SH-SY5Y (cell line): ENCODE measurements at regions not wholly inside any gene's neighbourhood (a gene's known extent, or its start where the extent isn't known, plus 50 kb on each side); places are given as distances from the start of the nearest gene placed in this dataset.

Source experiments
- GATA2 ChIP-seq: IDR thresholded peaks from 2 replicates; pipeline ENCODE4 v1.6.1; 2011; ENCODE audit warnings: mild to moderate bottlenecking, low read depth, low read length
- GATA3 ChIP-seq: IDR thresholded peaks from 2 replicates; pipeline ENCODE4 v1.6.1; 2011; ENCODE audit warnings: low read depth, mild to moderate bottlenecking, low read length, moderate library complexity

- no peak for TF ChIP-seq GATA3
- no peak for TF ChIP-seq GATA2
These were observed 249.8 kb downstream of the ARHGAP12 start for GRCh38 chr10:31678575-31679516.
